IMR-90 (cell line): ENCODE measurements at regions not wholly inside any gene's neighbourhood (a gene's known extent, or its start where the extent isn't known, plus 50 kb on each side); places are given as distances from the start of the nearest gene placed in this dataset.

ENCODE experiments used
- ATAC-seq: fragments of 200-7000 bp; cut with Tn5 transposase; 2 replicates; pipeline ENCODE4 v1.9.1; 2020; ENCODE audit warnings: low read depth, mild to moderate bottlenecking, moderate library complexity
- BruUV-seq: library from RNA; stranded (reverse); fragments of 400-500 nt; replicated peaks from 2 replicates; lab custom pipeline; 2021; lab: Mats Ljungman, UMichigan
- CTCF ChIA-PET: fragments of 300-600 bp; formaldehyde crosslinking; extraction: SDS; loops from one replicate; lab custom pipeline; 2021; ENCODE audit warnings: antibody characterized with exemption; lab: Yijun Ruan, JAX
- POLR2A ChIA-PET: fragments of 300-600 bp; sonication (Branson Sonifier 250); formaldehyde crosslinking; loops from one replicate; lab custom pipeline; 2022; ENCODE audit warnings: antibody characterized with exemption; ENCODE audit not compliant: unreplicated experiment; lab: Charles Lee
- DNase-seq: peaks from one replicate; pipeline ENCODE4 v3.0.0; 2013
- H2AFZ ChIP-seq: replicated peaks from 2 replicates; pipeline ENCODE3; 2013; ENCODE audit warnings: low read length, mild to moderate bottlenecking; ENCODE audit not compliant: poor library complexity
- H2AK5ac ChIP-seq: 2 replicates; pipeline ENCODE4 v1.6.1; 2013; ENCODE audit warnings: low read depth, low read length, inconsistent platforms
- H2AK9ac ChIP-seq: replicated peaks from 2 replicates; pipeline ENCODE3; 2013; ENCODE audit warnings: mild to moderate bottlenecking, low read depth, low read length, moderate library complexity; ENCODE audit not compliant: poor library complexity
- H2BK120ac ChIP-seq: 2 replicates; pipeline ENCODE4 v1.6.1; 2013; ENCODE audit warnings: low read depth, low read length, inconsistent platforms
- H2BK15ac ChIP-seq: 3 replicates; pipeline ENCODE4 v1.6.1; 2013; ENCODE audit warnings: low read depth, low read length, inconsistent platforms
- H2BK20ac ChIP-seq: 2 replicates; pipeline ENCODE4 v1.6.1; 2013; ENCODE audit warnings: low read depth, mild to moderate bottlenecking, inconsistent platforms, low read length, moderate library complexity
- H2BK5ac ChIP-seq: 2 replicates; pipeline ENCODE4 v1.6.1; 2013; ENCODE audit warnings: mild to moderate bottlenecking, low read depth, low read length, inconsistent platforms; ENCODE audit not compliant: poor library complexity, severe bottlenecking
- H3K14ac ChIP-seq: replicated peaks from 2 replicates; pipeline ENCODE4 v1.6.1; 2013; ENCODE audit warnings: low read depth, low read length, inconsistent platforms
- H3K18ac ChIP-seq: 2 replicates; pipeline ENCODE4 v1.6.1; 2013; ENCODE audit warnings: low read depth, low read length, control low read depth
- H3K23ac ChIP-seq: 2 replicates; pipeline ENCODE4 v1.6.1; 2013; ENCODE audit warnings: low read depth, low read length, inconsistent platforms
- H3K27ac ChIP-seq: 2 replicates; pipeline ENCODE4 v1.5.1; 2013; ENCODE audit warnings: mild to moderate bottlenecking, control low read depth, low read length; ENCODE audit not compliant: insufficient read depth
- H3K27me3 ChIP-seq: 2 replicates; pipeline ENCODE4 v1.6.1; 2013; ENCODE audit warnings: low read length; ENCODE audit not compliant: control insufficient read depth, insufficient read depth
- H3K36me3 ChIP-seq: 2 replicates; pipeline ENCODE4 v1.6.1; 2013; ENCODE audit warnings: low read length, mixed read lengths; ENCODE audit not compliant: control insufficient read depth, insufficient read depth
- H3K4ac ChIP-seq: 2 replicates; pipeline ENCODE4 v1.6.1; 2013; ENCODE audit warnings: low read depth, low read length, inconsistent platforms
- H3K4me1 ChIP-seq: 2 replicates; pipeline ENCODE4 v1.6.1; 2013; ENCODE audit warnings: low read length, mixed read lengths; ENCODE audit not compliant: control insufficient read depth, insufficient read depth
- H3K4me2 ChIP-seq: 2 replicates; pipeline ENCODE4 v1.6.1; 2013; ENCODE audit warnings: low read depth, mild to moderate bottlenecking, control low read depth, low read length, moderate library complexity
- H3K4me3 ChIP-seq: 2 replicates; pipeline ENCODE4 v1.5.1; 2013; ENCODE audit warnings: low read depth, mild to moderate bottlenecking, control low read depth, low read length, moderate library complexity; ENCODE audit not compliant: insufficient read depth
- H3K56ac ChIP-seq: 2 replicates; pipeline ENCODE4 v1.6.1; 2013; ENCODE audit warnings: low read length, inconsistent platforms; ENCODE audit not compliant: insufficient read depth; ENCODE audit errors: extremely low read depth
- H3K79me1 ChIP-seq, 2 experiments: 2 replicates each; pipeline ENCODE4 v1.6.1; 2013; ENCODE audit warnings: low read length in 2 of 2, inconsistent platforms in 1 of 2, low read depth in 1 of 2
- H3K9ac ChIP-seq: 2 replicates; pipeline ENCODE4 v1.6.1; 2013; ENCODE audit warnings: low read depth, low read length, control low read depth
- H3K9me1 ChIP-seq: 2 replicates; pipeline ENCODE4 v1.6.1; 2013; ENCODE audit warnings: low read length, inconsistent platforms; ENCODE audit not compliant: insufficient read depth
- H3K9me3 ChIP-seq: 2 replicates; pipeline ENCODE4 v1.6.1; 2013; ENCODE audit warnings: low read length; ENCODE audit not compliant: control insufficient read depth, insufficient read depth
- H4K20me1 ChIP-seq: 2 replicates; pipeline ENCODE4 v1.6.1; 2013; ENCODE audit warnings: low read length, inconsistent platforms; ENCODE audit not compliant: insufficient read depth
- H4K5ac ChIP-seq: 2 replicates; pipeline ENCODE4 v1.6.1; 2013; ENCODE audit warnings: mild to moderate bottlenecking, low read depth, low read length, control low read depth
- H4K8ac ChIP-seq, 2 experiments: 2 replicates each; pipeline ENCODE4 v1.6.1; 2013; ENCODE audit warnings: low read depth in 2 of 2, low read length in 2 of 2, control low read depth in 1 of 2, inconsistent platforms in 1 of 2
- H4K91ac ChIP-seq: 2 replicates; pipeline ENCODE4 v1.6.1; 2013; ENCODE audit warnings: low read depth, low read length, inconsistent platforms; ENCODE audit not compliant: insufficient read depth
- MXI1 ChIP-seq: IDR thresholded peaks from 2 replicates; pipeline ENCODE4 v1.6.1; 2012; ENCODE audit warnings: low read depth, mild to moderate bottlenecking, low read length, moderate library complexity, borderline replicate concordance
- POLR2A ChIP-seq: IDR thresholded peaks from 2 replicates; pipeline ENCODE4 v1.6.1; 2012; ENCODE audit warnings: mild to moderate bottlenecking, low read depth, low read length
- RFX5 ChIP-seq: IDR thresholded peaks from 2 replicates; pipeline ENCODE4 v1.8.0; 2012; ENCODE audit warnings: low read depth, mild to moderate bottlenecking, low read length, moderate library complexity
- WGBS, 2 experiments: methylation state at CpG; one replicate each; pipeline versions ENCODE4 v1.1.5 to v1.1.7; 2013; ENCODE audit warnings: missing lambda C conversion rate in 2 of 2; ENCODE audit not compliant: insufficient read length in 1 of 2; ENCODE audit errors: extremely low coverage in 2 of 2; 5-methylcytosine and 5-hydroxymethylcytosine counted together
- dilution Hi-C: fragments of 300-500 bp; cut with HindIII; formaldehyde crosslinking; loops from one replicate; pipeline ENCODE4 v1.14.3; 2018; ENCODE audit warnings: low sequenced_read_pairs; ENCODE audit not compliant: unreplicated experiment
- in situ Hi-C: fragments of 300-500 bp; cut with MboI; formaldehyde crosslinking; loops from 3 replicates; pipeline ENCODE4 v1.14.3; 2019; ENCODE audit warnings: low sequenced_read_pairs, inconsistent platforms, mixed read lengths
- intact Hi-C: fragments of 100-400 bp; cut with micrococcal nuclease; formaldehyde crosslinking; loops from 2 replicates; pipeline ENCODE4 v1.10.0; 2022
- TF ChIP-seq, protein P1 (sequence below): fragments of 150-350 bp; IDR thresholded peaks from 2 replicates; pipeline ENCODE4 v1.6.1; 2016; ENCODE audit warnings: low read depth, mild to moderate bottlenecking, low read length, moderate library complexity, borderline replicate concordance

DNA sequence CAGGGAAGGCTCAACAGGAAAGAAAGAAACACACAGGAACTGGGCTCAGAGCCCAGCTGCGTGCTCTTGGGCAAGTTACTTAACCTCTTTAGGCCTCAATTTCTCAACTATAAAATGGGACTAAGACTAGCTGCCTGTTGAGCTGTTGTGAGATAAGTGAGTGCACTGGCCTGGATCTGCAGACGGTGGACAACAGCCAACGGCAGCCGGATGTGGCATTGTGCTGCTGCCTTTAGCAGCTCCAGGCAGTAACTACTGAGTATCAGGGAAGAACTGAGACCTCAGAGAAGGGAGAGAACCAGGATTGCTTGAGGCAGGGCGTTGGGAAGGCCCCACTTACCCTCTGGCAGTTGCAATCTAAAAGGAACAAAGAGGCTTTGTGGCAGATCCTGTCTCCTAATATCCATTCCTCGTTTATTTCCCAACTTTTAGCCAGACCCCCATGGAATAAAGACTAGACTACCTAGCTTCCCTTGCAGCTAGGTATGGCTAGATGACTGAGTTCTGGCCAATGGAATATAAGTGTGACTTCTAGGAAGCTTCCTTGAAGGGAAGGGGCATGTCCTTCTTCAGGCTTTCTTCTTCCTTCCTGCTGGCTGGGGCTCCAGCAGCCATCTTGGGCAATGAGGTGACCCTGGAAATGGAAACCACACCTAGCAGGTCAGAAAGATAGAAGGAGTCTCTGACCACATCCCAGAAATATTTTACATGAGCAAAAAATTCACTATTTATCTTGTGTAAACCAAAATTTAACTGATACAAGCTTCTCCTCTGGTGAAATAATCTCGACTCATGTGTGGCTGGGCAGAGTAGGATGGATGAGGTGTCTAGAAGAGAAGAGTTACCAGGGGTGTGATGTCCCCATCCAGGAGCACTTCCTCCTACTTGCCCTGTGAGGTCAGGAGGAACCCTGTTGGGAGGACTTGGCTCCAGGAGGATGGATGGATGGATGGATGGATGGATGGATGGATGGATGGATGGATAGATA, 67.6 kb downstream of the MRPL14 start:
- peak overlapping the region; percentile 52; the same call in 1 of the 2 replicates for H3K23ac ChIP-seq
- POLR2A ChIA-PET, result no interaction called here
- no peak overlapping the region for H3K4me2 ChIP-seq
- H3K27me3 ChIP-seq, result no peaks in the 10 kb centered on the region
- peak overlapping the region; percentile 43 to 90 for H4K8ac ChIP-seq
- H3K14ac ChIP-seq, result peak overlapping the region; percentile 50
- in situ Hi-C loops (no loop called here), intact Hi-C loops (loop anchor here (5.0 kb wide), 1 partner anchor 47 kb away; no protein-coding TSS in a partner anchor), dilution Hi-C loops (no loop called here)
- H2AK9ac ChIP-seq, result peak overlapping the region; percentile 93
- ATAC-seq (no peak), DNase-seq (peak; percentile 59)
- H2BK20ac ChIP-seq, result peak overlapping the region; percentile 94
- H3K9me3 ChIP-seq, result no peaks in the 10 kb centered on the region
- no peaks in the 10 kb centered on the region; the same call in 1 of the 2 replicates for H4K20me1 ChIP-seq
- H3K9me1 ChIP-seq, result peaks cover 56% of the 10 kb centered on the region
- H4K5ac ChIP-seq, result peak overlapping the region; percentile 76
- peaks cover 0 to 31% of the 10 kb centered on the region in 2 experiments; a peak in 2 of 4 replicates for H3K79me1 ChIP-seq
- CTCF ChIA-PET, result interaction anchor here (0.9 kb wide), 1 partner anchor 290 kb away, joined by 4 read pairs; the partner anchor contains the start of gene VEGFA
- H3K56ac ChIP-seq, result 0 out of 2 replicates have a peak overlapping the region, but pooled peaks have one; percentile 43
- peak overlapping the region; percentile 74 for H2AFZ ChIP-seq
- peak overlapping the region; percentile 43; the same call in 1 of the 2 replicates for H3K9ac ChIP-seq
- 70% methylated on average over 4 of the region's 7 CpGs; no CpG with 5 or more reads in 1 of the 2 experiments for WGBS, 2 experiments
- peaks cover 59% of the 10 kb centered on the region for H3K4me1 ChIP-seq
- peak overlapping the region; percentile 94 for H2BK120ac ChIP-seq
- H3K27ac ChIP-seq, result peak overlapping the region; percentile 91
- peak overlapping the region; percentile 88 for H3K4ac ChIP-seq
- H4K91ac ChIP-seq, result peak overlapping the region; percentile 88
- peak overlapping the region; percentile 98 for H2BK5ac ChIP-seq
- no TSS peak for BruUV-seq
- peak overlapping the region; percentile 90 for H2BK15ac ChIP-seq
- TF ChIP-seq, protein P1, sequence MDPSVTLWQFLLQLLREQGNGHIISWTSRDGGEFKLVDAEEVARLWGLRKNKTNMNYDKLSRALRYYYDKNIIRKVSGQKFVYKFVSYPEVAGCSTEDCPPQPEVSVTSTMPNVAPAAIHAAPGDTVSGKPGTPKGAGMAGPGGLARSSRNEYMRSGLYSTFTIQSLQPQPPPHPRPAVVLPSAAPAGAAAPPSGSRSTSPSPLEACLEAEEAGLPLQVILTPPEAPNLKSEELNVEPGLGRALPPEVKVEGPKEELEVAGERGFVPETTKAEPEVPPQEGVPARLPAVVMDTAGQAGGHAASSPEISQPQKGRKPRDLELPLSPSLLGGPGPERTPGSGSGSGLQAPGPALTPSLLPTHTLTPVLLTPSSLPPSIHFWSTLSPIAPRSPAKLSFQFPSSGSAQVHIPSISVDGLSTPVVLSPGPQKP, result no peak
- TF ChIP-seq POLR2A (0 out of 2 replicates have a peak, but pooled peaks have one; percentile 35), RFX5 (peak; percentile 52; the same call in 1 of the 2 replicates), MXI1 (no peak)
- peak overlapping the region; percentile 60 for H3K18ac ChIP-seq
- no peak overlapping the region for H3K4me3 ChIP-seq
- H3K36me3 ChIP-seq, result no peaks in the 10 kb centered on the region
- H2AK5ac ChIP-seq, result peak overlapping the region; percentile 98
